GM19372 (cell line): ENCODE measurements at regions not wholly inside any gene's neighbourhood (a gene's known extent, or its start where the extent isn't known, plus 50 kb on each side); places are given as distances from the start of the nearest gene placed in this dataset.
"Not testable (repeated sequence)": the region's sequence is repeated elsewhere in the genome, so short reads cannot be mapped to it uniquely, and the experiment has no call there.

Experiments used
- ATAC-seq: cut with Tn5 transposase; IDR thresholded peaks from one replicate; pipeline ENCODE4 v1.9.1; 2021; ENCODE audit warnings: mild to moderate bottlenecking, low read depth, moderate library complexity; ENCODE audit not compliant: unreplicated experiment

DNA sequence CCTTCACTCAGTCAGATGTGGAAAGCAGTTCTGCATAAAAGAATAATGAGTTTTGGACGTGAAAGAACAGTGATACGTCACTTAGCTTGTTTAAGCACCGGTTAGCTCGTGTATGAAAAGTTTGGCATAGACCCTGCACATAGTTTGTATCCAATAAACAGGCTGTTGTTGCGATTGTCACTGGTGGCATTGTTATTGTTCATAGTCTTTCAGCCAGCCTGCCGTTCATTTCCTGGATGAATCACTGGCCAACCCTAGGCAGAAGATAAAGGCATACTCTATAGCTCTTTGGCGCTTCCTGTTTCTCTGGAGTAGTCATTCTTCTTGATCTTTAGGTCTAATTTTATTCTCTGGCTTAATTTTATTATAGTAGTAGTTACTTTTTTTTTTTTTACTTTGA lies 57.8 kb upstream of the ANKRD30A start:
- no peak for ATAC-seq

DNA sequence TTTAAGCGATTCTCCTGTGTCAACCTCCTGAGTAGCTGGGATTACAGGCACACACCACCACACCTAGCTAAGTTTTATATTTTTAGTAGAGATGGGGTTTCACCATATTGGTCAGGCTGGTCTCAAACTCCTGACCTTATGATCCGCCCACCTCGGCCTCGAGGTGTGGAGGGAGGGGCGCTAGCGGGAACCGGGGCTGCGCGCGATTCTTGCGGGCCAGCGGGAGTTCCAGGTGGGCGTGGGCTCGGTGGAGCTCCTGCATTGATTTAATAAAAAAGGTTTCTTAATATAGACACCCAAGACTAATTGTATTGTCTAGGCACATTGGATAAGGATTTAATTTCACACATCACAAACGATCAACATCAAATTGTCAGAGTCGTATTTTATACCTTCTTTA lies 63.1 kb upstream of the ANKRD30A start:
- not testable (repeated sequence) for ATAC-seq

DNA sequence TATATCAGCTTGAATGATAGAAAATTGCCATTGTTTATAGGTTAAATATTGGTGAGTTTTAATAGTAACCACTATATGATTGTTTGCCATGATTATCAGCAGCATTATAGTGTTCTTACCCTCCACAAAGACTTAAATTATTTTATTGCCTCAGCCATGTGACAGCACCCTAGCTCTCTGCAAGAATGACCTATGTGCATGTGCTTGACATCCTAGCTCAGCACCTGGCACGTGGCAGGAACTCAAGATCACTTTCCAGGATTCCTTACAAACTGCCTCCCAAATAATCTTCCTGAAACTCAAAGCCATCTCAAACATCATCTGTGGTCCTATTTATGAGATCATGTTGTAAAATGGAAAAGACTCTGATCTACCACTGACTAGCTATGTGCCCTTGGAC lies 68.1 kb upstream of the ANKRD30A start:
- no peak for ATAC-seq

DNA sequence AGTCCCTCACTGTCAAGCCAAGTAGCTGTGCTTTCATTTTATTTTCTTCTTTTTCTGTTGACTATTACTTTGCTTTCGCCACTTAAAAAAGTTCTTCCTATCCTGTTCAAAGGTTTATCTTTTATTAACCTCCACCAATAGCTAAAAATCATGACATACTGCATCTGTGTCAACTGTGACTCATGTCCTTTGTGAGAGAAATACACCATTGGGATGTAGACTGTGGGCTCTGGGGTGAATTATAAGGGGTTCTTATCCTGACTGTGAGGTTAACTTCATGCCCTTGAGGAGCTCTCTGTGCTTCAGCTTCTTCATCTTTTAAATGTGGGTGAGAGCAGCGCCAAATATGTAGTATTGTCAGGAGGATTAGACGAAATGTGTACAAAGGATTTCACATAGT lies 71.9 kb upstream of the ANKRD30A start:
- no peak for ATAC-seq

GRCh38 chr10:37049982-37050381 lies 75.4 kb upstream of the ANKRD30A start:
- not testable (repeated sequence) for ATAC-seq

GRCh38 chr10:37044319-37044718 lies 81.1 kb upstream of the ANKRD30A start:
- not testable (repeated sequence) for ATAC-seq

DNA sequence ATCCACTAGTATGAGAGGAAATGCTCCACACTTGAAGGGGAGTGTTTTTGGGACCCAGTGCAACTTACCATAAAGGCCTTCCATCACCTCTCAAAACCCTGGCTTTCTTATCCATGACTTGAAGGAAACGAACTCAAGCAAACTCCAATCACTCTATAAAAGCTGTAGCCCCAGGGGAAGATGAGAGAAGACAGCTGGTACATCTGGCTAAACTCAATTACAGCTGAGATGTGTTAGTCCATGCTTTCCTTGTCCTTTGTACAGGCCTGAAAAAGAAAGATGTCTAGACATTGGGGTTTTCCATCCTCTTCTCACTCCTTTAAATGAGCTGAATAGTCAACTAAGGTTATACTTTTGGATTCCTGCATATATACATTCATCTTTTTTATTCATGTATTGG lies 89.5 kb upstream of the ANKRD30A start:
- ATAC-seq, result no peak

GRCh38 chr10:37015498-37015897 lies 109.9 kb upstream of the ANKRD30A start:
- ATAC-seq, result no peak

DNA sequence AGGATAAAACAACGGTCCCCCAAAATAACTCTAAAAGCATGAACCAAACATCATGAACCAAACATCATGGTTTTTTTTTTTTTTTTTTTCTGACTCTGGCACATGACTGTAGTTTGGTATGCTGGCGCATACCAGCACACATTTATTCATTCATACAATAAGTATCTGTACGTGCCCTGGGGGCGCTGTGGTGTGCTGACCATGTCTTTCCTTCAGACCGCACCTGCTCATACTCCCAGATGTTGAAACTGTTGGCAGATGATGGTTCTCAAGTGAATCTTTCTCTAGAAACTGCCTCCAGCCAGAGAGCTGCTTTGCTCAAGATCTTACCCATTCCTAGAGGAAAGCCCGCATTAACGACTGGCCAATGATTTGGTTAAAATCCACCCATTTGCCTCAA lies 114.7 kb upstream of the ANKRD30A start:
- no peak for ATAC-seq

DNA sequence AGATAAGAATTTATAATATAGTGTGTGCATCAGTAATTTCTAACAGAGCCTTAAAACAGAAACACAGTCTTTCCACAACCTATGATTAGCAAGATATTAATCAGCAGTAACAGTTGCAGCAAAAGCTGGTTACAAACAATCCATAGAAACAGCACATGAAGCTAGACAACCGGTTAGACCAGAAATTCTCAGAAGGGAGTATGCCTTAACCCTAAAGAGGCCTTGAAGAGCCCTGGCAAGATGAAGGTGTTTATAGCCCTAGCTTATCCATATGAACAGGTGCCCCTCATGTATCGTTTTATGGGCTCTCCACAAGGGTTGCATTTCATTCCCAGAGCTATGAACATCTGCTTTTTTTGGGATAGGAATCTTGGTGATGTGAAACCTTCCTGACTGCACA lies 117.1 kb upstream of the ANKRD30A start:
- not testable (repeated sequence) for ATAC-seq

GRCh38 chr10:37003126-37003525 lies 122.3 kb upstream of the ANKRD30A start:
- no peak for ATAC-seq

GRCh38 chr10:36995806-36996205 lies 129.6 kb upstream of the ANKRD30A start:
- not testable (repeated sequence) for ATAC-seq

DNA sequence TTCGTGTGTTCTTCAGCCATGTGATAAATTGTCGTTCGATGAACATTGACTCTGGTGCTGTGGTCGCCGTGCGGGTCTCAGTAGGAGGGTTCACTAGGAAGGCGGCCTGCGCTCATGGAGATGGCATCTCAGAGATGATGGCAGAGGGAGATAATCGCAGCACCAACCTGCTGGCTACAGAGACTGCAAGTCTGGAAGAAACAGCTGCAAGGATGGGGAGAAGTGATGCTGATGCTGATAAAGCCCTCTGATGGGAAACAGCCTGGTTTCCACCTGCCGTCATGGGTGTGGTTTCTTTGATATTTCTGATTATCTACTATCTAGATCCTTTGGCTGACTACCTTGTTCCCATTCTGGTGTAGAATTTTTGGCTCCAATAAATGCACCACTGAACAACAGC lies 130.5 kb upstream of the ANKRD30A start:
- ATAC-seq, result no peak

DNA sequence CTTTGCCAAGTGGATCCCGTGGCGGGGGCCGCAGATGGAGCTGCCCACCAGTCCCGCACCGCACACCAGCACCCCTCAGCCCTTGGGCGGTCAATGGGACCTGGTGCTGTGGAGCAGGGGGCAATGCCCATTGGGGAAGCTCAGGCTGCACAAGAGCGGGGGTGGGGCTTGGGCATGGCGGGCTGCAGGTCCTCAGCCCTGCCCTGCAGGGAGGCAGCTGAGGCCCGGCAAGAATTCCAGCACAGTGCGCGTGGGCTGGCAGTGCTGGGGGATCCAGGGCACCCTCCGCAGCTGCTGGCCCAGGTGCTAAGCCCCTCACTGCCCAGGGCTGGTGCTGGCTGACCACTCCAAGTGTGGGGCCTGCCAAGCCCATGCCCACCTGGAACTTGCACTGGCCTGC lies 136.2 kb upstream of the ANKRD30A start:
- ATAC-seq, result no peak

DNA sequence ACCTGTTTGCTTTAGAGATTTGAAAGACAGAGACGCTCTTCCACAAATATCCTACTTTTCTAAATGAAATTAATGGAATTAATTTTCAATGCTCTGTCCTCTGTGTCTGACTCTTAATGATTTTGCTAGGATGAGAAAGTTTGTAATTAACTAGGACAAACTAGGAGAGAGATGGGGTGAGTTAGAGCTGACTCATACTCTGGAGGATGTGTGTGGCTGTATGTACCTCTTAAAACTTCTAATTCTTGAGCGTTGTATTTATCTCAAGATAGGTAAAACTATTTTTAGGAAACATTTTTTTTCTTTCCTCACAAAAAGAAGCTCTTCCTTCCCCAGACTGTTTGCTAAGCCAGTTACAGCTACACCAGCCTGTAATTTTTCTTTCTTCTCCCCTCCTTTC lies 178.8 kb upstream of the ANKRD30A start:
- no peak for ATAC-seq

DNA sequence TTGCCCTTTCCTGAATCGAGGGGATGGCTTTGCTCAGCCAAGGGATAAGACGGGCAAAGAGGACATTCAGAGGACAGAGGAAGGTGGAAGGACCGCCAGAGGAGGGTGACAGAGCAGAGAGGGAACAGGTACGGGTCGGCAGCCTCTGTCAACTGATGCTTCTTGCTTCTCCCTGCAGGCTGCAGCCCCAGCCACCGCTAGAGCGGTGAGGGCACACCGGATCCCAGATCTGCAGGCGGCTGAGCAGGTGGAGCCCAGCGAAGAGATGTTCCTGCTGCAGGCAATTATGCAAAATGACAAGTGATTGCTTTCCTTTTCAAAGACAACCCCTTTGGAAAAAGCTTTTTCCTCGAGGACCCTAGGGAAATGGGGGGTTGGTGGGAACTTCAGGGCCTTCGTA lies 181.9 kb upstream of the ANKRD30A start:
- no peak for ATAC-seq

GRCh38 chr10:36942616-36943015 lies 182.8 kb upstream of the ANKRD30A start:
- ATAC-seq, result no peak

DNA sequence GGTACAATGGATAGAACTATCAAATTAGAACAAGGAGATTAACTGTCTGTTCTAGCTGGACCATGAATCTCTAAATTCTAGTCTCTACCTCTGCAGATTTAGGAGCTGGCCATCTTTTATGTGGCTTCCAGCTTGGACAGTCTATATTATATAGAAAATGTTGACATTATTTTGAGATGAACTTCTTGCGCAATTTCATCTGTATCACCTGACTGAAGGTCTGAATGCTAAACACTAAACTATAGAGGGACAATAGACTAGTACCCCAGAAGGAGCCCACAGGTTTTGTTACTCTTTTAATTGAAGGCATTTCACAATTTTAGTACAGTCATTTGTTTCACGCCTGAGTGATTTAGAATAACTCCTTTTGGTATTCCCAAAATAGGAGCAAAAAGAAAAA lies 222.4 kb upstream of the ANKRD30A start:
- no peak for ATAC-seq

DNA sequence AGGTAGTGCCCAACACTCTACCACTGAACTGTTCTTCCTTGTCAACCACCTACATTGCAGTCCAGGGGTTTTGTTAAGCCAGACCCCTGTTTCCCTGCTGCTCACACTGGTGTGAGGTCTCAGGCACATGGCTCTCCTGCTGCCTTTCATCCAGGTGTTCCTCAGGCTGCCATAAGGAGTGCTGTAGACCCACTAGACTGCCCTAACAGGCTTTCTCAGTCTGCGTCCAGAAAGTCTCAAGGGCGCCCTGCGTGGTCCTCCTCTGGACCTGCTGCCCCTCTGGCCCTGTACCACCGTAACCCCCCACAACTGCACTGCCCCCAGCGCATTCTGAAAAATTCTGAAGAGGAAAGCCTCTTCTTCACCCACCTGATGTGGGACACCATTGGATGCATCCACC lies 225.7 kb upstream of the ANKRD30A start:
- ATAC-seq, result no peak

DNA sequence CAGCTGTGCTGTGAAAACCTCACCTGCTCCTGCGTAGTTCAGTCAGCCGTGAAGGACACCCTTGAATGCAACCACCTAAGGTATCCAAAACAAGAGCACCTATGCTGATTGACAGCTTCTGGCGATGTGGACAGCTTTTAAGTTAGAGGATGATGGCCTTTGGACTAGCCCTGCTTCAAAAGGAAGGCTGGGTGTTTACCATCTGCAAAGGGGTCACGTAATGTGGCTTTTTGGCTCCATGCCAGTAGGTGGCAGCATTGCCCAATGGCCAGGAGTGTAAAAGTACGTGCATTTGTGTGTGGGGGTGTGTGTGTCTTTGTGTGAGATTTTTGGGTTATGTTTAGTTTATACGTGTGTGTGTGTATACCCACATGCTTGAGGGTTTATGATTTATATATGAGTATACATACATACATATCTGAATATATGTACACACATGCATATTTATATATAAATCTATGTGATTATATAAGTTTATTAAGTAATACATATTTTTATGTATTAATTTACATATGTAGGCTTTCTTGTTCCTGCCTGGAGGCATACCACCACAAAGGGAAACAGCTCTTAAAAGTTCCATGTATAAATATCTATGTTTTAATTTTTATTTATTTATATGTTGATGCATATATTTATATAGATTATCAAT lies 236.3 kb upstream of the ANKRD30A start:
- peak; percentile 56 for ATAC-seq

- ATAC-seq, result no peak
Measured at GRCh38 chr10:36886303-36886891, 239.0 kb upstream of the ANKRD30A start.

- ATAC-seq, result no peak
Measured at GRCh38 chr10:36885746-36886145, 239.7 kb upstream of the ANKRD30A start.

- no peak for ATAC-seq
Measured at GRCh38 chr10:36882781-36883180, 242.6 kb upstream of the ANKRD30A start.
